Trophoblast cell (in vitro differentiated cells and primary cell): ENCODE measurements at regions not wholly inside any gene's neighbourhood (a gene's known extent, or its start where the extent isn't known, plus 50 kb on each side); places are given as distances from the start of the nearest gene placed in this dataset.

Experiments used
- DNase-seq, 2 donors: peaks; one replicate each; pipeline ENCODE4 v3.0.0-alpha.2; 2016
- H2AFZ ChIP-seq: 2 replicates; pipeline ENCODE4 v1.6.1; 2013; ENCODE audit warnings: low read length, moderate library complexity, mild to moderate bottlenecking; ENCODE audit not compliant: insufficient read depth, poor library complexity
- H2AK5ac ChIP-seq: 2 replicates; pipeline ENCODE4 v1.6.1; 2013; ENCODE audit warnings: mild to moderate bottlenecking, low read length
- H2BK120ac ChIP-seq: 2 replicates; pipeline ENCODE4 v1.6.1; 2013; ENCODE audit warnings: low read length, mild to moderate bottlenecking, moderate library complexity; ENCODE audit not compliant: insufficient read depth, poor library complexity
- H2BK12ac ChIP-seq: 2 replicates; pipeline ENCODE4 v1.6.1; 2013; ENCODE audit warnings: mild to moderate bottlenecking, low read length, moderate library complexity
- H2BK5ac ChIP-seq: 2 replicates; pipeline ENCODE4 v1.6.1; 2013; ENCODE audit warnings: low read length, low read depth, moderate library complexity, mild to moderate bottlenecking; ENCODE audit not compliant: poor library complexity
- H3K14ac ChIP-seq: 2 replicates; pipeline ENCODE4 v1.6.1; 2013; ENCODE audit warnings: mild to moderate bottlenecking, low read length
- H3K18ac ChIP-seq: 2 replicates; pipeline ENCODE4 v1.6.1; 2013; ENCODE audit warnings: mild to moderate bottlenecking, low read length
- H3K23ac ChIP-seq: 2 replicates; pipeline ENCODE4 v1.6.1; 2013; ENCODE audit warnings: low read length
- H3K27ac ChIP-seq: 2 replicates; pipeline ENCODE4 v1.5.1; 2013; ENCODE audit warnings: low read depth, mild to moderate bottlenecking, inconsistent platforms, low read length, moderate library complexity
- H3K27me3 ChIP-seq: 2 replicates; pipeline ENCODE4 v1.6.1; 2013; ENCODE audit warnings: inconsistent platforms, mild to moderate bottlenecking, low read length, moderate library complexity; ENCODE audit not compliant: insufficient read depth
- H3K36me3 ChIP-seq, 2 experiments: 1 replicate in 1 of 2; 2 replicates in 1 of 2; pipeline ENCODE4 v1.6.1; 2013; ENCODE audit warnings: low read length in 2 of 2, mild to moderate bottlenecking in 2 of 2, moderate library complexity in 1 of 2; ENCODE audit not compliant: insufficient read depth in 2 of 2, control insufficient read depth in 1 of 2
- H3K4ac ChIP-seq: 2 replicates; pipeline ENCODE4 v1.6.1; 2013; ENCODE audit warnings: low read depth, mild to moderate bottlenecking, low read length, moderate library complexity
- H3K4me1 ChIP-seq, 2 experiments: 1 replicate in 1 of 2; 2 replicates in 1 of 2; pipeline ENCODE4 v1.6.1; 2013; ENCODE audit warnings: low read length in 2 of 2, mild to moderate bottlenecking in 2 of 2, moderate library complexity in 1 of 2; ENCODE audit not compliant: insufficient read depth in 2 of 2, control insufficient read depth in 1 of 2
- H3K4me2 ChIP-seq: 2 replicates; pipeline ENCODE4 v1.6.1; 2013; ENCODE audit warnings: inconsistent platforms, mild to moderate bottlenecking, low read length, moderate library complexity
- H3K4me3 ChIP-seq: 2 replicates; pipeline ENCODE4 v1.5.1; 2013; ENCODE audit warnings: mild to moderate bottlenecking, low read depth, low read length, inconsistent platforms
- H3K79me1 ChIP-seq: one replicate; pipeline ENCODE4 v1.6.1; 2013; ENCODE audit warnings: low read length
- H3K79me2 ChIP-seq: 2 replicates; pipeline ENCODE4 v1.6.1; 2013; ENCODE audit warnings: low read length, mild to moderate bottlenecking; ENCODE audit not compliant: control insufficient read depth, insufficient read depth, poor library complexity
- H3K9ac ChIP-seq: 2 replicates; pipeline ENCODE4 v1.6.1; 2013; ENCODE audit warnings: mild to moderate bottlenecking, low read length
- H3K9me3 ChIP-seq: 2 replicates; pipeline ENCODE4 v1.6.1; 2013; ENCODE audit warnings: low read depth, mild to moderate bottlenecking, control low read depth, inconsistent platforms, low read length; ENCODE audit not compliant: insufficient read depth
- H4K12ac ChIP-seq: 2 replicates; pipeline ENCODE4 v1.6.1; 2013; ENCODE audit warnings: low read depth, mild to moderate bottlenecking, low read length, moderate library complexity
- H4K8ac ChIP-seq: 2 replicates; pipeline ENCODE4 v1.6.1; 2013; ENCODE audit warnings: low read depth, mild to moderate bottlenecking, low read length, moderate library complexity
- H4K91ac ChIP-seq: one replicate; pipeline ENCODE4 v1.6.1; 2013; ENCODE audit warnings: low read depth, mild to moderate bottlenecking, low read length, moderate library complexity
- WGBS: extraction: QIAGEN DNeasy Blood & Tissue Kit; methylation state at CpG from one replicate; pipeline ENCODE4 v1.1.7; 2013; ENCODE audit warnings: missing lambda C conversion rate; ENCODE audit not compliant: insufficient read length, insufficient coverage; ENCODE audit errors: extremely low coverage; 5-methylcytosine and 5-hydroxymethylcytosine counted together

DNA sequence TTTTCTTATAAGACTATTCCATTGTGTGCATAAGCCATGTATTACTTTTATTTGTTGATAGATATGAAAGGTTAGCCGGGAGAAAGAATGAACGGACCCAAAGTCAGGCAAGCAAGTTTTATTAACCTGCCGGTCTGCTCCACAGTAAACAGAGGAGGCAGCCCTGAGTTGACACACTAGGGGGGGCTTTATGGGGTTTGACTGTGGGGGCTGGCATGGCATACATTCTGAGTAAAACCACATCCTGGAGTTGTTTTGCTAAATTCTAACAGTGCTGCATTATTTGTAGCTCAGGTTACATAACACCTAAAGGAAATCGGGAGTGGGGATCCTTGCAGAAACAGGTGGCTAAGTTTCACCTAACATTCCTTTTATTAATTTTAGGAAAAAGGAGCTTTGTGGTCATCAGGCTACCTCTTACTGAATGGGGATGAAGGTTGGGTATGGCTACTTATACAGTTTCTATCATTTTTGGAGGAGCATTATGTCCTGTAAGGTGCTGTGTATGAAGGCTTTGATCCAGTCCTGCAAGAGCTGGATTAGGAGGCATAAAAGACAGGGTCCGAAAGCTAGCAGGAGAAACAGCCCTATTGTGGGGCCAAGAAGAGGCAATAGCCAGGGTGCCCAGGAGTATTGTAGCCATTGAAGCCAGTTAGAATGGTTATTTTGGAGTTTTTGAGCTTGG is 107.4 kb upstream of the USP9Y start:
- Histone ChIP-seq H4K91ac (no peak overlapping the region), H3K18ac (no peak overlapping the region), H3K9me3 (no peaks in the 10 kb centered on the region), H3K27me3 (no peaks in the 10 kb centered on the region), H3K14ac (no peak overlapping the region), H3K4me2 (no peak overlapping the region), H2AFZ (no peak overlapping the region), H3K4ac (no peak overlapping the region), H2AK5ac (no peak overlapping the region), H2BK5ac (no peak overlapping the region), H3K4me1 (no peaks in the 10 kb centered on the region), H3K27ac (no peak overlapping the region), H3K79me2 (no peaks in the 10 kb centered on the region), H3K9ac (no peak overlapping the region), H4K12ac (no peak overlapping the region), H2BK12ac (no peak overlapping the region), H3K4me3 (no peak overlapping the region), H4K8ac (no peak overlapping the region), H3K79me1 (no peaks in the 10 kb centered on the region), H3K36me3 (no peaks in the 10 kb centered on the region), H3K23ac (no peak overlapping the region), H2BK120ac (no peak overlapping the region)
- no CpG with 5 or more reads among the region's 5 CpGs for WGBS
- DNase-seq, result no peak

DNA sequence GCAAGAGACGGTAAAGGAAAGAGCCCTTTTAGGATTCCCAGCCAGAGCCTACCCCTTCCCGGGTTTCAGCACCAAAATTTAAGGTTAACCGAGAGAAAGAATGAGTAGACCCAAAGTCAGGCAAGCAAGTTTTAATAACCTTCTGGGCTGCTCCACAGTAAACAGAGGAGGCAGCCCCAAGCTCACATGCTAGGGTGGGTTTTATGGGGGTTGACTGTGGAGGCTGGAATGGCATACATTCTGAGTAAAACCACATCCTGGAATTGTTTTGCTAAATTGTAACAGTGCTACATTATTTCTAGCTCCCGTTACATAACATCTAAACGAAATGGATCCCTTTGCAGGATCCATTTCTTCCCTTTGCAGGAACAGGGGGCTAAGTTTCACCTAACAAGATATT is 102.2 kb upstream of the USP9Y start:
- Histone ChIP-seq H3K23ac (no peak overlapping the region), H3K9me3 (no peaks in the 10 kb centered on the region), H3K18ac (no peak overlapping the region), H3K4me1 (no peaks in the 10 kb centered on the region), H4K91ac (no peak overlapping the region), H4K12ac (no peak overlapping the region), H3K36me3 (no peaks in the 10 kb centered on the region), H2BK12ac (no peak overlapping the region), H2BK5ac (no peak overlapping the region), H3K4me3 (no peak overlapping the region), H3K9ac (no peak overlapping the region), H3K79me1 (no peaks in the 10 kb centered on the region), H3K4me2 (no peak overlapping the region), H2AK5ac (no peak overlapping the region), H3K27ac (no peak overlapping the region), H3K4ac (no peak overlapping the region), H2AFZ (no peak overlapping the region), H3K14ac (no peak overlapping the region), H3K27me3 (no peaks in the 10 kb centered on the region), H2BK120ac (no peak overlapping the region), H4K8ac (no peak overlapping the region), H3K79me2 (no peaks in the 10 kb centered on the region)
- no CpG with 5 or more reads among the region's 5 CpGs for WGBS
- no peak for DNase-seq

- Histone ChIP-seq H3K27ac (no peak overlapping the region), H4K8ac (no peak overlapping the region), H3K18ac (no peak overlapping the region), H3K4me2 (no peak overlapping the region), H3K27me3 (no peaks in the 10 kb centered on the region), H3K9me3 (no peaks in the 10 kb centered on the region), H3K4ac (no peak overlapping the region), H2BK120ac (no peak overlapping the region), H3K4me1 (no peaks in the 10 kb centered on the region), H2AK5ac (no peak overlapping the region), H2BK12ac (no peak overlapping the region), H3K79me1 (no peaks in the 10 kb centered on the region), H2AFZ (no peak overlapping the region), H4K12ac (no peak overlapping the region), H3K79me2 (no peaks in the 10 kb centered on the region), H3K4me3 (no peak overlapping the region), H3K36me3 (no peaks in the 10 kb centered on the region), H3K14ac (no peak overlapping the region), H3K23ac (no peak overlapping the region), H3K9ac (no peak overlapping the region), H2BK5ac (no peak overlapping the region), H4K91ac (no peak overlapping the region)
- WGBS, result no CpG with 5 or more reads among the region's 2 CpGs
- no peak for DNase-seq
Measured at GRCh38 chrY:12605426-12605825, 95.6 kb upstream of the USP9Y start.

GRCh38 chrY:12610861-12611260 is 90.2 kb upstream of the USP9Y start:
- Histone ChIP-seq H4K91ac (no peak overlapping the region), H3K23ac (no peak overlapping the region), H2AFZ (no peak overlapping the region), H2BK12ac (no peak overlapping the region), H3K4ac (no peak overlapping the region), H2BK5ac (no peak overlapping the region), H3K9me3 (no peaks in the 10 kb centered on the region), H3K27ac (no peak overlapping the region), H3K18ac (no peak overlapping the region), H3K79me1 (no peaks in the 10 kb centered on the region), H3K79me2 (no peaks in the 10 kb centered on the region), H3K14ac (no peak overlapping the region), H3K4me3 (no peak overlapping the region), H4K8ac (no peak overlapping the region), H4K12ac (no peak overlapping the region), H2BK120ac (no peak overlapping the region), H3K27me3 (no peaks in the 10 kb centered on the region), H2AK5ac (no peak overlapping the region), H3K9ac (no peak overlapping the region), H3K4me2 (no peak overlapping the region), H3K4me1 (no peaks in the 10 kb centered on the region), H3K36me3 (no peaks in the 10 kb centered on the region)
- no peak for DNase-seq
- whole genome bisulfite sequencing, result no CpG with 5 or more reads among the region's 2 CpGs
